GM13977 (cell line): ENCODE measurements at regions not wholly inside any gene's neighbourhood (a gene's known extent, or its start where the extent isn't known, plus 50 kb on each side); places are given as distances from the start of the nearest gene placed in this dataset.

ENCODE experiments used
- DNase-seq: peaks from one replicate; pipeline ENCODE4 v3.0.0; 2012; ENCODE audit warnings: low spot score
- CTCF ChIP-seq: IDR thresholded peaks from 2 replicates; pipeline ENCODE4 v1.5.1; 2012; ENCODE audit warnings: mild to moderate bottlenecking, control low read depth; ENCODE audit not compliant: insufficient read depth; ENCODE audit errors: extremely low read depth, missing control alignments
- in situ Hi-C: fragments of 300-500 bp; cut with MboI; formaldehyde crosslinking; loops from one replicate; pipeline ENCODE4 v1.12.0; 2022; ENCODE audit warnings: low sequenced_read_pairs, low pct_unique_long_range_greater_than_20kb, mixed read lengths, inconsistent platforms; ENCODE audit not compliant: unreplicated experiment

DNA sequence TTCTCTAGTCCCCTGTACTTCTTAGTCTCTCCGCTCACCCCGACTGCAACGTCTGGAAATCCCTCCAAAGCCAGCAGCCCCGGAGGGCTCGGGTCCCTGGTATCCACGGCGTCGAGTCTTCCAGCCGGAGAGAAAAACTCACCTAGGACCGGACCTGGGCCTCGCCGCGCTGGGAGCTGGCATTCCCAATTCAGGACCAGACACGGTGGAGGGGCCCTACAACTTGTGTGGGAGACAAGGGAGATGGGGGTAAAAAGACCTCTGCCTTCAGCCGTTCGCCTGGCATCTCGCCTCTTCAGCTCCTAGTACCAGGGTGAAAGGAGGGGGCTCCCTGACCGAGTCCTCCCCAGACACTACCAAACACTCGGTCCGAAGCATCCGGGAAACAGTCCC, 64.3 kb downstream of the GPX5 start:
- in situ Hi-C loops = no loop called here
- no peak for DNase-seq

DNA sequence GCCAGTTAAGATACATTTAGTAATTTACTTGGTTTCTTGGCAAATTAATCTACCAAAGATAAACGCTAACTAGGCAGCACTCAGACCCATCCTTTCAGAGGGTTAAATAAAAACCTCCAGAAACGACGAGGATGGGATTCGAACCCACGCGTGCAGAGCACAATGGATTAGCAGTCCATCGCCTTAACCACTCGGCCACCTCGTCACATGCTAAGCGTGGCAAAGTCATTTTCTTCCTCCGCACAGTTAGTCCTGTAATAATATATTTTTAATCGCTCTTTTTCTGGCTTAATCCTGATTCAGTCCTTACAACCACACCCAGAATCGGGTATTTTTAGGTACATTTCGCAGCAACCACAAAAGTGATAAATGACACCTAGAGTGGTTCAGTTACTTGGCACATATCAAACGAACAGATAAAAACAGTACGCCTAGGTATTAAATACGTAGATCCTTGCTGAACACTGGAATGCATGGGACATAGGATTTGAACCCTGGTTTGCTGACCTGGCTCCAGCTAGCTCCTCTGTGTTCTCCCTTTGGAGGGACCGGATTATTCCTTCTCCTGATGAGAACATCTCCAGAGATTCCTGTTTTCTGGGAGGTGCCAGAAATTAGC, 71.6 kb downstream of the GPX5 start:
- DNase-seq = no peak
- in situ Hi-C loops = no loop called here
- no peak for TF ChIP-seq CTCF

More for the DNA sequence above, 64.3 kb downstream of the GPX5 start:
- no peak for TF ChIP-seq CTCF

DNA sequence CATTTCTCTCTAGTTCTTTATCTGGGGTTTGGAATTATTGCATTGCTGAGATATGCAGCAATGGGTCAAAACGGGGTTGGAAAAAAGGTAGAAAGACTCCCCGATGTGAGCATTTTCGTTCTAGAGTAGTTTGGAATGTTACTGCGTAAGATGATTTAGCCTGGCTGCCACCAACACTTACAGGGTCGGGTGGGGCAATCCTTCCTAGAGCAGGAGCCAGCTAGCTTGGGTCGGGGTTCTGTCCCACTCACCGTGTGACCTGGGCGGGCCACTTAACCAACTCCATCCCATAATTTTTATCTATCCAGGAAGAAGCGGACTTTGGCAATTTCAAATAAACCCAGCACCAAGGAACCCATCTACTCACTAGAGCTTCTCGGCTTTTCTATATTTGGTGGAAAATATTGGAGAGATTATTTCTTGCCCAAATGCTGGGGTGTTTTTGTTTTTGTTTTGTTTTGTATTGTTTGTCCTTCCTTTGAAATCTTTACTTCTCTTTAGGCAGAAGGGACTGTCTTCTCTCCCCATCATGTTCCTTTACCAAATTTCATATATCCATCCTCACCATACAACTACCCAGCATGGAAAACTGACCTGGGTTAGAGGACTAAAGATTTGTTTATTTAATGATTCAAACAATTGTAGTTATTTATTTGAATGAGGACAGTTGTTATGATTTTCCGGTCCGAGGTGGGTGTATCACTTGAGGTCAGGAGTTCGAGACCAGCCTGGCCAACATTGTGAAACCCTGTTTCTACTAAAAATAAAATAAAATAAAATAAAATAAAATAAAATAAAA, 72.4 kb downstream of the GPX5 start:
- no peak for TF ChIP-seq CTCF
- in situ Hi-C loops = no loop called here
- DNase-seq = no peak

GRCh38 chr6:28598757-28599686, 73.3 kb downstream of the GPX5 start:
- TF ChIP-seq CTCF = no peak
- DNase-seq = no peak
- in situ Hi-C loops = no loop called here

DNA sequence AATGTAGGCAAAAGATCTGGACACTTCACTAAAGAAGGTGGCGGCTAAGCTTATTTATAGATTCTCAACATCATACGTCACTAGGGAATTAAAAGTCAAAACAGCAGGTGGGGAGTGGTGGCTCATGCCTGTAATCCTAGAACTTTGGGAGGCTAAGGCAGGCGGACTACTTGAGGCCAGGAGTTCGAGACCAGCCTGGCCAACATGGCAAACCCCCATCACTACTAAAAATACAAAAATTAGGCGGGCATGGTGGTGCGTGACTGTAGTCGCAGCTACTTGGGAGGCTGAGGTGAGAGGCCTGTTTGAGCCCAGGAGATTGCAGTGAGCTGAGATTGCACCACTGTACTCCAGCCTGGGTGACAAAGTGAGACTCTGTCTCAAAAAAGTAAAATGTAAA, 74.6 kb downstream of the GPX5 start:
- TF ChIP-seq CTCF = no peak
- in situ Hi-C loops = no loop called here
- no peak for DNase-seq

DNA sequence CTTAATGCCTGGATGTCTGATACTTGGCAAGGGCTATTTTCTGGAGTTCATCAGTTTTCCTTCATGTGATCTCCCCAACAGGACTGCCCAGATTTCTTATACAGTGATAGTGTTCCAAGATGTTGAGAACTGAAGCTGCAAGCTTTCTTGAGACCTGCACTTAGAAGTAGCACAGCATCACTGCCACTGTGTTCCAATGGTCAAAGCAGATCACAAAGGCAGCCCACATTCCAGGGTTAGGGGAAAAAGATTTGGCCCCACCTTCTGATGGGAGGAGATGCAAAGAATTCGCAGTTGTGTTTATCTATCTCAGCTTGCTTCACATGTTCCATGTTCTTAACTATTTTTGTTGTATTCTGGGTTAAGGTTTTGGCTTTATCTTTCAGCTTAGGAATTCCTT, 78.2 kb downstream of the GPX5 start:
- in situ Hi-C loops = no loop called here
- DNase-seq = no peak
- TF ChIP-seq CTCF = no peak
